ENCODE measurements at regions not wholly inside any gene's neighbourhood (a gene's known extent, or its start where the extent isn't known, plus 50 kb on each side); places are given as distances from the start of the nearest gene placed in this dataset.

- no peak for DNase-seq
Observed at GRCh38 chr14:99100497-99101270, 171.3 kb downstream of the BCL11B start.

GRCh38 chr14:99101855-99102461 lies 170.0 kb downstream of the BCL11B start:
- DNase-seq, result no peak

DNA sequence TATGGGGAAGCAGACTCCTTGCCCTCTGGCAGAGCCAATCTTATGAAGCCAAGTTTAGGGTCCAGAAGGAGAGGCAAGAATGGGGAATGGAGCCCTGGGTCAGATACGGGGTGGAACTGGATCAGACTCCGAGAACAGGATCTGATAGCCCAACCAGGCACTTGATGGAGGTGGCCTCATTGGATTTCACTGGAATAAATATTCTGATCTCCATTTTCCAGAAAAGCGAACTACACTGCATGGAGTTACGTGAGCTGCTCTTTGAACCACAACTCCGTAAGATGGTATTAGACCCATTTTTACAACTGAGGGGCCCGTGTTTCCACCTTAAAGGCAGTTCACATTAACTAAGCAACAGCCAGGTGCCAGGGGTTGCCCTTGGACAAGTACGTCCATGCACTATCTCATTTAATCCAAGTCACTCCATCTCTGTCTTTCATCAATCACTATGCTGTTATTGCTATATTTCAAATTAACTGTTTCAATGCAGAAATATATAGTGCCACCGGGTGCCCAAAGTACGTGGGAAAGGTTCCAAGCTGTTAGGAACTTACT lies 155.2 kb downstream of the BCL11B start:
- DNase-seq, result no peak

- no peak for DNase-seq
Observed at GRCh38 chr14:99117671-99118045, 154.3 kb downstream of the BCL11B start.

GRCh38 chr14:99118046-99118721 lies 153.8 kb downstream of the BCL11B start:
- no peak for DNase-seq

DNA sequence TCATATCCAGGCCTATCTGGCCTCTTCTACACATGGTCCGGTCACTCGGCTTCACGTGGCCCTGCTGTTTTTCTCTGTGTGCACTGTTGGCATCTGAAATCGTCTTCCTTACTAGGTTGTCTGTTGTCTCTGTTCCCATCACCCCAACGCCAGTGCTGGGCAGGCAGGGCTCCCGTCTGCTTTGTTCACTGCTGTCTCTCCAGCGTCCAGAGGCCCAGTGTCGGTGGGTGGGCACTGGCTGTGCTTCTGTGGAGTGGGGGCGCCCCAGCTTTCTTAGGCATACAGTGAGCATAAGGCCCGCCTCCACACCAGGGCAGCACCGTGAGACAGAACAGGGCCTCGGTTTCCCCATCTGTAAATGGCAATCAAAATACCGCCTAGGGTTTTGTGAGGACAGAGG lies 153.1 kb downstream of the BCL11B start:
- DNase-seq, result no peak
